Left renal pelvis (tissue), 4 donors: ENCODE measurements at regions not wholly inside any gene's neighbourhood (a gene's known extent, or its start where the extent isn't known, plus 50 kb on each side); places are given as distances from the start of the nearest gene placed in this dataset.
A peak's percentile ranks its signal among the peaks of the same experiment; 100 is the strongest.

Experiments used
- DNase-seq, 4 donors: peaks; one replicate each; pipeline ENCODE4 v3.0.0-alpha.2; 2013; ENCODE audit warnings: low read depth in 4 of 4, low spot score in 3 of 4

GRCh38 chr2:16287281-16287680, 346.9 kb downstream of the MYCN start:
- DNase-seq = no peak

GRCh38 chr2:16285813-16286510, 345.6 kb downstream of the MYCN start:
- DNase-seq = no peak

- no peak for DNase-seq
Measured at GRCh38 chr2:16284941-16285625, 344.7 kb downstream of the MYCN start.

DNA sequence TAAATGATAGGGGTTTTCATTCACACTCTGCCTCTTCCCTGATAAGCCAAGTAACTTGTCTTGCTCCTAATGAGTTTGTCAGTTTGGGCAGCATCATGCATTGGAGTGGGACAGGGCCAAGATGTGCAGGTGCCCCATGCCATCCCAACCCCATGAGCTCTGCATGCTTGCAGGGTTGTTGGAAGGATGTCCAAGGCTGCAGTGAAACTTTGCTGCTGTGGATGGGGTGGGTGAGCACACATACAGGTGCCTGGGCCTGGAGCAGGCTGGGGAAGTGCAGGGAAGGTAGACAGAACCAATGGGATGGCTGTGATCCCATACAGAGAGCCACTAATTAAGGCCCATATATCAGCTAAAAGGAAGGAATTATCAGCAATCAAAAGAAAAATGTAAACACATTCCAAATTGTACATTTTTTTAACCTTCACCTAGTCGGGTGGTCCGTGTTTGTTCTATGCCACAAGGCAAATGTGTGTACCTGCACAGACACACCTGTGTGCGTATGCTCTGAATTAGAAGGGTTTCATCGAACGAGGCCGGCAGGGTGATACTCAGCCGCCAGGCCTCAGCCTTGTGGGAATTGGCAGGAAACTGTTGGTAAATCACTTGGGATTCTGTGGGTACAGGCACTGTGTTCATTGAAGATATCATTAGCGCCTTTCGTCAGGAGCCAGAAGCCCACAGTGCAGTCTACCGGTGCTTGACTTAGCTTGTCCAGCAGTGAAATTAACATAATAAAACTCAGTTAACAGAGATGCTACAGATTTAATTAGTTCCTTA, 342.9 kb downstream of the MYCN start:
- DNase-seq = no peak

GRCh38 chr2:16282511-16282910, 342.2 kb downstream of the MYCN start:
- DNase-seq = no peak

- peak; percentile 36 to 45 (median 42) for DNase-seq
Measured at GRCh38 chr2:16281451-16282335, 341.3 kb downstream of the MYCN start.

DNA sequence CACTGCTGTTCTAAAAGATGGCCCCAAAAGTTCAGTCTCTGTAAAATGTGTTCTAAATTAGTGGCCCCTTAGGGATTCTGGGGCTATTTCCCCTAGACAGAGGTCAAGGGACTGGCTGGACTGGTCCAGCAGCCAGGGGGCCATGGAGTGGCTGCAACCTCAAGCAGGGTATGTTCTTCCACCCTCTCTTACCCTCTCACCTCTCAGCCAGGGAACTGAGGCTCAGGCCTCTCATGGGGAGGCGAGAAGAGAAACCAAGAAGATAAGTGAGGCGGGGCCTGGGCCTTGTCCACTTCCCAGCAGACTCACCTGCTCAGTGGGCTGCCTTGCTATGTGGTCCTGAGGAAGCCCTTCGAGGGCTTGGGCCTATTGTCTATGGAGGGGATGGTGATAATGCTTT, 339.7 kb downstream of the MYCN start:
- no peak for DNase-seq

DNA sequence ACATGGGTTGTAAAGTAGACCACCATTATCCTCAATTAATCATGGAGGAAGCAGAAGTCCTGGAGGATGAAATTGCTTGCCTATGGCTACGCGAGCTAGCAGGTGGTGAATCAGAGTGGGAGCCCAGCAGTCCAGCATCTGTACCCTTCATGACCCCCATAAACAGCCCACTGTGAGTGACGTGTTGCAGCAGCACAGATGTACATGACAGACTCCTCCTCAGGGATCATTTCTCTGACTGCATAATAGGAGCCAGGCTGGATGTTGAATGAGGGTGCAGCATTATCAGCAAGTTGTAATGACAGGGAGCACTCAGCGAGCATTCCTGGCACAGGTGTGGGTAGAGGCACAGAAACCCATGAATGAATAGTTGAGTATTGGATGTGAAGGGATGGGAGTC, 339.3 kb downstream of the MYCN start:
- no peak for DNase-seq

GRCh38 chr2:16279201-16279570, 338.8 kb downstream of the MYCN start:
- no peak for DNase-seq

DNA sequence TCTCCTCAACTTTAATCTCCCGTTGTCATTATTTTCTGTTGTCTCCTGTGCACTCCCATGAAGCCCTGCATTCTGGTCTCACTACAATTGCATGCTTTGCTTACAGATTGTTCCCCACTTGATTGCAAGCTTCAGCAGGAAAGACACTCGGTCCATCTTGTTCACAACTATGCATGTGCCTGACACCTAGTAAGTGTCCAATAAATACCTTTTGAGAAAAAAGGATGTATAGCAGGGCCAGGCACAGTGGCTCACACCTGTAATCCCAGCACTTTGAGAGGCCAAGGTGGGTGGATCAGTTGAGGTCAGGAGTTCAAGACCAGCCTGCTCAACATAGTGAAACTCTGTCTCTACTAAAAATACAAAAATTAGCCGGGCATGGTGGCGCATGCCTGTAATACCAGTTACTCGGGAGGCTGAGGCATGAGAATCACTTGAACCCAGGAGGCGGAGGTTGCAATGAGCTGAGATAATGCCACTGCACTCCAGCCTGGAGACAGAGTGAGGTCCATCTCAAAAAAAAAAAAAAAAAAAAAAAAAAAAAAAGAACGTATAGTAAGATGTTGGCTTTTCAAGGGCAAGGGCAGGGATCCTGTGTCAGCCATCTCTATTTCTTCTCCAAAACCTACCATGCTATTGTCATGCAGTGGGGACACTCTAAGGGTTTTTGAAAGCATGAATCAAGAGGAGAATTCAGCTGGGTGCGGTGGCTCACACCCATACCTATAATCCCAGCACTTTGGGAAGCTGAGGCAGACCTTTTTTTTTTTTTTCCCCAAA, 338.3 kb downstream of the MYCN start:
- DNase-seq = no peak

- DNase-seq = no peak
Measured at GRCh38 chr2:16277117-16277516, 336.8 kb downstream of the MYCN start.

- no peak for DNase-seq
Measured at GRCh38 chr2:16275661-16276060, 335.3 kb downstream of the MYCN start.

- DNase-seq = no peak
Measured at GRCh38 chr2:16275131-16275530, 334.8 kb downstream of the MYCN start.

- DNase-seq = no peak
Measured at GRCh38 chr2:16273111-16273510, 332.8 kb downstream of the MYCN start.

DNA sequence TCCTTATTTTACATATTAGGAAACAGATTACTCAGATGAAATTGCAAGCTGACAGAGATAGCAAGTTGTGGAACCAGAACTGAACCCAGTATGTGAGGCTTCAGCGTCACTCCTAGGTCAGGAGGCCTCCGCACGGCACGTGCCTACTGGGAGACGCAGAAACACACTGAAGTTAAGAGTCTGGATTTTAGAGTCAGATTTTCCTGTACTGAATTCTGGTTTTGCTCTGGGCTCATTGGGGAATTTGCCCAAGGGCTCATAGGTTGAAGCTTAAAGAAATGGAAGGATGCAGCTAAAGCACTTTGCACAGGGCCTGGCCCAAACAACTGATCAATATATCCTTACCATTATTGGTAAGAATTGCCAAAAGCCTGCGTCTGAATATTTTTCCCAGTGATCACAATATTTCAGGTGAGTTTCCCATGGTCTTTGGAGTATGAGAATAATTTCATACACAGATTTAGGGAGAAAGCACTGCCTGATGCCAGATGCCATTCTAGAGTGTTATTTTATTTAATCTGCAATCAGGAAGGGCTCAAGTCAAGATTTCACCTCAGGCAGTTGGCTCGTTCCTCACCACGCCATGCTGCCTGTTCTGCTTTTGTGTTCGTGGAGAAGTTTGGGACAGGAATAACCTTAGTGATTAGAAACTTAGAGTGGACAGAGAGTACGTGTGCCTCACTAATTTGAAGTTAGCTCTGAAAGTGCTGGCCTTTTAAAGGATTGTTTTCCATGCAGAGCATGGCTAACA, 331.9 kb downstream of the MYCN start:
- DNase-seq = no peak

DNA sequence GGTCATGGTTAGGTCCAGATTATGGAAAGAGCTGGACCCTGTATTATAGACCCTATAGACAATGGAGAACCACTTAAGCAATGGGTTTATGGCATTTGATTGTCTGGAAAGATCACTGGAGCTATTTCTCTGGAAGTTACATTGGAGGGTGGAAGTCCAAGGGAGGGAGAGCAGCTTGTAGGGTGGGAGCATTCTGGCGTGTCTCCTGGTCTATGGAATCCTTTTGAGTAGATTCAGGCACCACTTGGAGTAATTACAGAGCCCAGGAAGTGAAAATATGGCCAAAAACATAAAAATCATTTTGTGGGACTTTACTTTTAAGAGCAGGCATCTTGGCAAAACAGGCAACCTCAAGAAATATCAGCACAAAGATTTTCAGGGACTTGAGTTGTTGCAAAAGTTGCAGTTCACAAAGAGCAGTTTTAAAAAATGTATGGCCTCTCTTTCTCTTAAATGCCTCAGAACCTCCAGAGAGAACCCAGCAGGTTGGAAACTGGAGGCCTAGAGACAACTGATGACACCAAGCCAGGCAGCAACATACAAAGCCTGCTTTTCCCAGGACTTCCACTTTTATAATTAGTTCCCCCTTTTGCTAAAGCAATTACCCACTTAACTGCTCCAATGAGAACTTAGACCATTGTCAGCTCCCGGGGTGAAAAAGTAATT, 331.0 kb downstream of the MYCN start:
- DNase-seq = no peak

DNA sequence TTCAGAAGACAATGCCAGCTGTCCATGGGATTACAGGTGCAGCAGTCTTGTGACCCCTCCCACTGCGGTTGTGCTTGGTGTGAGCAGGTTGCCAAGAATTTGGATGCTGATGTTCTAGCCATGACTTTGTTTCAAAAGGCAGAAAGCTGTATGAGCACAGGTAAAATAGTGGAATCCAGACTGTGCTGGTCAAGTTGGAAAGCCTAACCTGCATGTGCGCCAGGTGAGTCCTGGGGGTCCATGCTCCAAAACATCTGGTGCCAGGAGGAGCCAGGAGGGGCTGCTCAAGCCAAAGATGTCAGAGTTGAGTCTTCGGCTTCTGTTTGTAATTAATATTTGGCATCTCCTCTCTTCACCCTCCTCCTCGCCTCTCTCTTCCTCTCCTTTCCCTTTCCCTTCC, 330.1 kb downstream of the MYCN start:
- DNase-seq = no peak

DNA sequence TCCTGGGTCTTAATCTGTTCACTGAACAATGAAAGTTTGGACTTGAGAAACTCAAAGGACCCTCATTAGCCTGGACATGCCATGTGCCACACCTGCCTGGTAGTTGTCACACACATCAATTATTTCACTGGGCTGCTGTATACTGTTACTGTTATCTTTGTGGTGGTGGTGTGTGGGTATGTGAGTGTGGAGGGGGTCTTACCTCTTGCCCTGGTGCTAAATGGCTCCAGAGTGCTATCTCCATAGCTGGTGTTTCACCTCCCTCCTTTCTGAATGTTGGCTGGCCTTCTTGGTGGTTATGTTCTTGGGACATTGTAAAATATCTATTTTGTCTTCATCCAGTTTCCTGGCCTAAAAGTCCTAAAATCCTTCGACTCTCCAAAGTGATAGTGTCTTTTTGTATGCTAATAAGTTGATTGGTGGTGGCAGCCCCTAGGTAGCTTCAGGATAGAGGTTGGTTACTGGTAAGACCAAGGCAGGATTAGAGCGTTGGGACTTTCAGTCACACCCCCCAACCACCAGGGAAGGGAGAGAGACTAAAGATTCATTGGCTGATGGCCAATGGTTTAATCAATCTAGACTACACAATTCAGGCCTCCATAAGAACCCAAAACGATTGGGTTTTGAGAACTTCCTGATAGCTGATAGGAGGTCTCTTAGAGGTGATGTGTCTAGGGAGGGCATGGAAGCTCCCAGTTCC, 328.1 kb downstream of the MYCN start:
- no peak for DNase-seq
